B cell (primary cell): ENCODE measurements at regions not wholly inside any gene's neighbourhood (a gene's known extent, or its start where the extent isn't known, plus 50 kb on each side); places are given as distances from the start of the nearest gene placed in this dataset.

ENCODE experiments used
- ATAC-seq: fragments of 200-7000 bp; cut with Tn5 transposase; one replicate; pipeline ENCODE4 v1.10.0; 2021; ENCODE audit warnings: low read depth, mild to moderate bottlenecking, moderate number of reproducible peaks, moderate library complexity
- CTCF ChIA-PET: fragments of 350-600 bp; sonication (Branson Sonifier 250); formaldehyde crosslinking; loops from one replicate; lab custom pipeline; 2021; ENCODE audit warnings: antibody characterized with exemption, inconsistent platforms; lab: Charles Lee
- POLR2A ChIA-PET: fragments of 350-600 bp; sonication (Branson Sonifier 250); formaldehyde crosslinking; loops from one replicate; lab custom pipeline; 2021; ENCODE audit warnings: antibody characterized with exemption; lab: Charles Lee
- DNase-seq: peaks from one replicate; pipeline ENCODE4 v3.0.0; 2013
- H2AFZ ChIP-seq: 2 replicates; pipeline ENCODE4 v1.6.1; 2012; ENCODE audit warnings: mild to moderate bottlenecking, low read depth, low read length; ENCODE audit not compliant: insufficient read depth, poor library complexity, severe bottlenecking
- H3K27ac ChIP-seq, 2 donors: 1 replicate in 1 of 2; 2 replicates in 1 of 2; pipeline ENCODE4 v1.5.1; 2012 to 2013; ENCODE audit warnings: low read length in 2 of 2, mild to moderate bottlenecking in 2 of 2, moderate library complexity in 1 of 2
- H3K27me3 ChIP-seq, 4 experiments: fragments of 200-600 bp in 1 of 4; sonication (generic) in 1 of 4; replicated peaks in 1 of 4; 1 replicate in 2 of 4; 2 replicates in 2 of 4; pipeline versions ENCODE4 v1.6.1 to v1.7.0; 2013 to 2016; ENCODE audit warnings: low read length in 3 of 4, mild to moderate bottlenecking in 2 of 4, mixed read lengths in 1 of 4, moderate library complexity in 1 of 4; ENCODE audit not compliant: insufficient read depth in 4 of 4, control insufficient read depth in 3 of 4; ENCODE audit errors: control extremely low read depth in 1 of 4
- H3K36me3 ChIP-seq, 2 experiments: replicated peaks in 1 of 2; 1 replicate in 1 of 2; 2 replicates in 1 of 2; pipeline versions ENCODE4 v1.6.1 to v1.7.1; 2013; ENCODE audit warnings: low read length in 1 of 2; ENCODE audit not compliant: insufficient read depth in 2 of 2, control insufficient read depth in 1 of 2; ENCODE audit errors: control extremely low read depth in 1 of 2, extremely low read depth in 1 of 2
- H3K4me1 ChIP-seq, 2 donors: fragments of 200-600 bp in 1 of 2; sonication (generic) in 1 of 2; 1 replicate in 1 of 2; 2 replicates in 1 of 2; pipeline versions ENCODE4 v1.5.1 to v1.6.1; 2013 to 2017; ENCODE audit warnings: low read length in 2 of 2; ENCODE audit not compliant: control insufficient read depth in 2 of 2, insufficient read depth in 2 of 2
- H3K4me2 ChIP-seq: replicated peaks from 2 replicates; pipeline ENCODE3; 2012; ENCODE audit warnings: mild to moderate bottlenecking, low read depth, low read length; ENCODE audit not compliant: poor library complexity, severe bottlenecking
- H3K4me3 ChIP-seq, 5 experiments: fragments of 200-600 bp in 1 of 5; sonication (generic) in 1 of 5; 1 replicate in 3 of 5; 2 replicates in 2 of 5; pipeline versions ENCODE4 v1.5.1 to v1.7.0; 2011 to 2016; ENCODE audit warnings: low read length in 4 of 5, mild to moderate bottlenecking in 4 of 5, low read depth in 2 of 5, control low read depth in 1 of 5, moderate library complexity in 1 of 5; ENCODE audit not compliant: insufficient read depth in 1 of 5; ENCODE audit errors: control extremely low read depth in 1 of 5, extremely low read depth in 1 of 5
- H3K79me2 ChIP-seq: fragments of 200-600 bp; sonication (generic); one replicate; pipeline ENCODE4 v1.6.0; 2016; ENCODE audit warnings: low read length; ENCODE audit not compliant: control insufficient read depth, insufficient read depth
- H3K9ac ChIP-seq: fragments of 200-600 bp; sonication (generic); 2 replicates; pipeline ENCODE4 v1.6.1; 2017; ENCODE audit warnings: mild to moderate bottlenecking, low read length, moderate library complexity
- H3K9me3 ChIP-seq, 3 donors: one replicate each; pipeline versions ENCODE4 v1.6.1 to v1.7.1; 2013; ENCODE audit warnings: low read length in 2 of 3; ENCODE audit not compliant: control insufficient read depth in 2 of 3, insufficient read depth in 1 of 3; ENCODE audit errors: control extremely low read depth in 1 of 3
- H4K20me1 ChIP-seq: 2 replicates; pipeline ENCODE4 v1.6.0; 2012; ENCODE audit warnings: mild to moderate bottlenecking, low read length; ENCODE audit not compliant: insufficient read depth, control insufficient read depth, poor library complexity, severe bottlenecking
- H3K27ac Mint-ChIP-seq: one replicate; pipeline ENCODE4 v1.8.0; 2021; ENCODE audit warnings: mixed read lengths
- H3K27me3 Mint-ChIP-seq: one replicate; pipeline ENCODE4 v1.8.0; 2021; ENCODE audit warnings: mixed read lengths
- H3K4me1 Mint-ChIP-seq: one replicate; pipeline ENCODE4 v1.8.0; 2021; ENCODE audit warnings: mixed read lengths
- H3K4me3 Mint-ChIP-seq: one replicate; pipeline ENCODE4 v1.8.0; 2021; ENCODE audit warnings: mixed read lengths
- H3K9me3 Mint-ChIP-seq: one replicate; pipeline ENCODE4 v1.8.0; 2022; ENCODE audit warnings: mixed read lengths; ENCODE audit not compliant: insufficient read depth
- CTCF ChIP-seq: fragments of 200-600 bp; IDR thresholded peaks from one replicate; pipeline ENCODE4 v1.8.0; 2022; ENCODE audit warnings: antibody characterized with exemption, mild to moderate bottlenecking
- EZH2 ChIP-seq: IDR thresholded peaks from 2 replicates; pipeline ENCODE4 v1.6.1; 2012; ENCODE audit warnings: borderline replicate concordance, low read depth, mild to moderate bottlenecking, moderate library complexity, low read length; ENCODE audit not compliant: insufficient read depth, poor library complexity, severe bottlenecking
- WGBS: methylation state at CpG from one replicate; pipeline ENCODE4 v1.1.5; 2013; ENCODE audit warnings: missing lambda C conversion rate; ENCODE audit not compliant: insufficient coverage; 5-methylcytosine and 5-hydroxymethylcytosine counted together
- intact Hi-C: fragments of 100-400 bp; cut with micrococcal nuclease; formaldehyde crosslinking; loops from one replicate; pipeline ENCODE4 v1.10.0; 2022

GRCh38 chr2:126970583-126970982 is 71.9 kb downstream of the TEX51 start:
- CTCF ChIA-PET = interaction anchor here (1.0 to 2.7 kb wide), 2 partner anchors 9 to 443 kb away, joined by 3 to 38 read pairs; no protein-coding TSS in a partner anchor
- H3K9ac ChIP-seq = no peak overlapping the region
- no peaks in the 10 kb centered on the region for H4K20me1 ChIP-seq
- H3K4me2 ChIP-seq = no peak overlapping the region
- H3K4me3 ChIP-seq = no peak overlapping the region
- H3K27ac Mint-ChIP-seq = no peak overlapping the region
- no peaks in the 10 kb centered on the region for H3K9me3 Mint-ChIP-seq
- intact Hi-C loops = no loop called here
- 50% methylated on average over 2 of the region's 3 CpGs for WGBS
- ATAC-seq = no peak
- H3K4me1 Mint-ChIP-seq = peaks cover 5% of the 10 kb centered on the region
- H3K36me3 ChIP-seq = no peaks in the 10 kb centered on the region
- peaks cover 0 to 5% (median 0%) of the 10 kb centered on the region in 3 donors for H3K9me3 ChIP-seq
- DNase-seq = no peak
- peaks cover 4 to 11% of the 10 kb centered on the region in 2 donors for H3K4me1 ChIP-seq
- peak overlapping the region; percentile 56 for H3K4me3 Mint-ChIP-seq
- no peak overlapping the region for H3K27ac ChIP-seq
- H2AFZ ChIP-seq = no peak overlapping the region
- no peaks in the 10 kb centered on the region for H3K79me2 ChIP-seq
- no peak for TF ChIP-seq CTCF
- TF ChIP-seq EZH2 = no peak
- peaks cover 47% of the 10 kb centered on the region for H3K27me3 Mint-ChIP-seq
- H3K27me3 ChIP-seq = peaks cover 0 to 38% (median 13%) of the 10 kb centered on the region in 4 experiments
- POLR2A ChIA-PET = no interaction called here

GRCh38 chr2:126971162-126971480 is 72.4 kb downstream of the TEX51 start:
- WGBS = 75% methylated on average over 13 of the region's 14 CpGs
- Histone ChIP-seq H3K4me1 (peaks cover 4 to 11% of the 10 kb centered on the region in 2 donors), H4K20me1 (no peaks in the 10 kb centered on the region), H2AFZ (no peak overlapping the region), H3K27me3 (peaks cover 0 to 38% (median 13%) of the 10 kb centered on the region in 4 experiments), H3K36me3 (no peaks in the 10 kb centered on the region), H3K79me2 (no peaks in the 10 kb centered on the region), H3K27ac (no peak overlapping the region), H3K4me2 (peak overlapping the region; percentile 94), H3K9me3 (peaks cover 0 to 5% (median 0%) of the 10 kb centered on the region in 3 donors), H3K4me3 (no peak overlapping the region), H3K9ac (no peak overlapping the region)
- DNase-seq = no peak
- Mint-ChIP-seq H3K9me3 (no peaks in the 10 kb centered on the region), H3K4me3 (no peak overlapping the region), H3K27ac (no peak overlapping the region), H3K4me1 (peaks cover 5% of the 10 kb centered on the region), H3K27me3 (peaks cover 50% of the 10 kb centered on the region)
- CTCF ChIA-PET = interaction anchor here (1.0 to 2.7 kb wide), 2 partner anchors 10 to 443 kb away, joined by 3 to 38 read pairs; no protein-coding TSS in a partner anchor
- TF ChIP-seq EZH2 (no peak), CTCF (no peak)
- ATAC-seq = no peak
- POLR2A ChIA-PET = no interaction called here
- intact Hi-C loops = no loop called here
